Fibroblast of villous mesenchyme (primary cell): ENCODE measurements at regions not wholly inside any gene's neighbourhood (a gene's known extent, or its start where the extent isn't known, plus 50 kb on each side); places are given as distances from the start of the nearest gene placed in this dataset.

Source experiments
- DNase-seq: peaks from one replicate; pipeline ENCODE4 v3.0.0-alpha.2; 2010; ENCODE audit warnings: low read depth
- H3K4me3 ChIP-seq: 2 replicates; pipeline ENCODE4 v1.5.1; 2011; ENCODE audit warnings: low read depth, mild to moderate bottlenecking, low read length
- CTCF ChIP-seq: IDR thresholded peaks from 2 replicates; pipeline ENCODE4 v1.5.1; 2012; ENCODE audit warnings: low read depth, mild to moderate bottlenecking, low read length; ENCODE audit not compliant: insufficient read depth

- H3K4me3 ChIP-seq: no peak overlapping the region
- no peak for TF ChIP-seq CTCF
- no peak for DNase-seq
Measured at GRCh38 chr13:31930490-31930889, 101.1 kb upstream of the FRY start.

GRCh38 chr13:31930901-31931522 is 100.6 kb upstream of the FRY start:
- no peak overlapping the region for H3K4me3 ChIP-seq
- TF ChIP-seq CTCF: no peak
- DNase-seq: no peak

GRCh38 chr13:31937436-31937835 is 94.1 kb upstream of the FRY start:
- DNase-seq: no peak
- no peak overlapping the region for H3K4me3 ChIP-seq
- no peak for TF ChIP-seq CTCF

- no peak for DNase-seq
- no peak for TF ChIP-seq CTCF
- no peak overlapping the region for H3K4me3 ChIP-seq
Measured at GRCh38 chr13:31940076-31940475, 91.5 kb upstream of the FRY start.

- no peak for TF ChIP-seq CTCF
- peak; percentile 18 for DNase-seq
- no peak overlapping the region for H3K4me3 ChIP-seq
Measured at GRCh38 chr13:31943591-31943990, 88.0 kb upstream of the FRY start.

GRCh38 chr13:31944262-31945160 is 87.1 kb upstream of the FRY start:
- DNase-seq: no peak
- no peak for TF ChIP-seq CTCF
- H3K4me3 ChIP-seq: no peak overlapping the region
